Astrocyte (in vitro differentiated cells and primary cell): ENCODE measurements at regions not wholly inside any gene's neighbourhood (a gene's known extent, or its start where the extent isn't known, plus 50 kb on each side); places are given as distances from the start of the nearest gene placed in this dataset.

Experiments used
- EZH2 ChIP-seq: IDR thresholded peaks from 2 replicates; pipeline ENCODE4 v1.6.1; 2012; ENCODE audit warnings: mild to moderate bottlenecking, low read length, inconsistent platforms; ENCODE audit not compliant: insufficient read depth
- TF ChIP-seq, protein P1 (sequence below): IDR thresholded peaks from 2 replicates; pipeline ENCODE4 v1.5.1; 2011; ENCODE audit warnings: low read depth, mild to moderate bottlenecking, inconsistent platforms, low read length, moderate library complexity; ENCODE audit not compliant: insufficient read depth

DNA sequence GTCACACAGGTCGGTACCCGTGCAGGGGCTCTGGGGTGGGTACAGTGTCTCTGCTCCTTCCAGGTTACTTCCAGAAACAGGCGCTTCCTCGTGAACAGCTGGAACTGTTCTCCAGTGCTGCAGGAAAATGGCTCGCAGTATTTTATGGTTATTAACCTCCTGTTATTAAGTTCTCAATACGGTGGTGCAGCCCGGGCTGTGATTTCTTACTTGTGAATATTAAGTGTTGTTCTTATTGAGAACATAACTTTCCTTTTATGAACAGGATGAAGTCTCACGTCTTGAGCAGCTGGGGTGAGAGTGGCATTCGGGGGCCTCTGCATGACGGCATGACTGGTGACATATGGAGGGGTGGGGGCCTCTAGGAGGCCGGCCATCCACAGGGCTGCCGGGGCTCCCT, 430.8 kb downstream of the GLRX3 start:
- TF ChIP-seq, protein P1, sequence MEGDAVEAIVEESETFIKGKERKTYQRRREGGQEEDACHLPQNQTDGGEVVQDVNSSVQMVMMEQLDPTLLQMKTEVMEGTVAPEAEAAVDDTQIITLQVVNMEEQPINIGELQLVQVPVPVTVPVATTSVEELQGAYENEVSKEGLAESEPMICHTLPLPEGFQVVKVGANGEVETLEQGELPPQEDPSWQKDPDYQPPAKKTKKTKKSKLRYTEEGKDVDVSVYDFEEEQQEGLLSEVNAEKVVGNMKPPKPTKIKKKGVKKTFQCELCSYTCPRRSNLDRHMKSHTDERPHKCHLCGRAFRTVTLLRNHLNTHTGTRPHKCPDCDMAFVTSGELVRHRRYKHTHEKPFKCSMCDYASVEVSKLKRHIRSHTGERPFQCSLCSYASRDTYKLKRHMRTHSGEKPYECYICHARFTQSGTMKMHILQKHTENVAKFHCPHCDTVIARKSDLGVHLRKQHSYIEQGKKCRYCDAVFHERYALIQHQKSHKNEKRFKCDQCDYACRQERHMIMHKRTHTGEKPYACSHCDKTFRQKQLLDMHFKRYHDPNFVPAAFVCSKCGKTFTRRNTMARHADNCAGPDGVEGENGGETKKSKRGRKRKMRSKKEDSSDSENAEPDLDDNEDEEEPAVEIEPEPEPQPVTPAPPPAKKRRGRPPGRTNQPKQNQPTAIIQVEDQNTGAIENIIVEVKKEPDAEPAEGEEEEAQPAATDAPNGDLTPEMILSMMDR = no peak
- no peak for TF ChIP-seq EZH2
